Stimulated activated CD8-positive, alpha-beta memory T cell treated with anti-CD3 and anti-CD28 coated beads, Interleukin-12 subunit alpha, Interleukin-12 subunit beta, amount 100 ng/mL, for 4 hours (primary cell): ENCODE measurements at regions not wholly inside any gene's neighbourhood (a gene's known extent, or its start where the extent isn't known, plus 50 kb on each side); places are given as distances from the start of the nearest gene placed in this dataset.

Experiments used
- DNase-seq: peaks from one replicate; pipeline ENCODE4 v3.0.0-alpha.2; 2020; ENCODE audit warnings: low read depth

- no peak for DNase-seq
Observed at GRCh38 chr5:130243641-130244040, 339.4 kb downstream of the CHSY3 start.

- no peak for DNase-seq
Observed at GRCh38 chr5:130237721-130238120, 333.5 kb downstream of the CHSY3 start.
